Activated CD4-positive, alpha-beta T cell treated with anti-CD3 and anti-CD28 coated beads for 1 hour (primary cell): ENCODE measurements at regions not wholly inside any gene's neighbourhood (a gene's known extent, or its start where the extent isn't known, plus 50 kb on each side); places are given as distances from the start of the nearest gene placed in this dataset.

ENCODE experiments used
- DNase-seq: peaks from one replicate; pipeline ENCODE4 v3.0.0-alpha.2; 2020

GRCh38 chr7:28296571-28297483 is 115.5 kb upstream of the CREB5 start:
- DNase-seq: peak; percentile 41

GRCh38 chr7:28297801-28298459 is 114.4 kb upstream of the CREB5 start:
- no peak for DNase-seq

GRCh38 chr7:28298870-28299518 is 113.3 kb upstream of the CREB5 start:
- DNase-seq: no peak

- no peak for DNase-seq
These were observed 112.8 kb upstream of the CREB5 start for GRCh38 chr7:28299556-28299955.

- no peak for DNase-seq
These were observed 111.8 kb upstream of the CREB5 start for GRCh38 chr7:28300488-28300887.

- DNase-seq: no peak
These were observed 111.1 kb upstream of the CREB5 start for GRCh38 chr7:28301148-28301641.

GRCh38 chr7:28304290-28304689 is 108.0 kb upstream of the CREB5 start:
- no peak for DNase-seq

GRCh38 chr7:28309704-28310459 is 102.4 kb upstream of the CREB5 start:
- DNase-seq: no peak

- no peak for DNase-seq
These were observed 101.9 kb upstream of the CREB5 start for GRCh38 chr7:28310460-28310848.

GRCh38 chr7:28311670-28312069 is 100.6 kb upstream of the CREB5 start:
- DNase-seq: no peak

- no peak for DNase-seq
These were observed 99.4 kb upstream of the CREB5 start for GRCh38 chr7:28312948-28313347.

- DNase-seq: no peak
These were observed 97.5 kb upstream of the CREB5 start for GRCh38 chr7:28314841-28315240.

GRCh38 chr7:28315565-28316410 is 96.5 kb upstream of the CREB5 start:
- DNase-seq: no peak

- DNase-seq: no peak
These were observed 95.8 kb upstream of the CREB5 start for GRCh38 chr7:28316489-28316888.

- no peak for DNase-seq
These were observed 94.1 kb upstream of the CREB5 start for GRCh38 chr7:28318101-28318762.

- DNase-seq: no peak
These were observed 88.5 kb upstream of the CREB5 start for GRCh38 chr7:28323833-28324232.

GRCh38 chr7:28328146-28328545 is 84.2 kb upstream of the CREB5 start:
- no peak for DNase-seq

- DNase-seq: no peak
These were observed 83.3 kb upstream of the CREB5 start for GRCh38 chr7:28328822-28329660.

GRCh38 chr7:28329661-28330363 is 82.5 kb upstream of the CREB5 start:
- no peak for DNase-seq
